ENCODE measurements at regions not wholly inside any gene's neighbourhood (a gene's known extent, or its start where the extent isn't known, plus 50 kb on each side); places are given as distances from the start of the nearest gene placed in this dataset.

DNA sequence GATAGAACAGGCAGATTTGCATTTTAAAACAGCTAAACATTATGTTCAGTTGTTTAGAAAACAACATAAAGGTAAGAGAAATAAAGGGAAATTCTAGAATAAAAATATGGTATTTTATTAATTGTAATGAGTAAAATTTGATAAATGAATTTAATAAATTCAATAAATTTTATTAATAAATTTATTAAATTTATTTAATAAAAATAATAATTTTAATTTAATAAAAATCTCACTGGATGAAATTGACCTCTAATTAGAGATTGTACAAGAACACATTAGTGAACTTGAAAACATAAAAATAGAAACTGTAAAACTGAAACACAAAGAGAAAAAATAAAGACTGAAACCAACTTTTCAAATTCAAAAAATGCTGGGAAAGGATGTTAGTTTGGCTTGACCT lies 605.7 kb upstream of the LRRC4C start:
- H3K9ac ChIP-seq (ENCODE audit: insufficient read depth, low read depth, low read length): no peak overlapping the region
- TF ChIP-seq ARNT2 (CRISPR knock-in tag; IDR thresholded peaks at IDR 0.05; ENCODE audit: low read depth): no peak
- TF ChIP-seq MAF1 (CRISPR knock-in tag; IDR thresholded peaks at IDR 0.05; ENCODE audit: borderline replicate concordance): no peak
- no peak for ATAC-seq
- H3K9me3 ChIP-seq (ENCODE audit: low read length): peaks cover 67% of the 10 kb centered on the region
- no peak overlapping the region for H2AFZ ChIP-seq (ENCODE audit: low read length)
- BruUV-seq (replicated peaks): no TSS peak
- intact Hi-C loops (cut with micrococcal nuclease; ENCODE audit: unreplicated experiment) (no loop called here), in situ Hi-C loops (cut with HindIII; ENCODE audit: extremely low pct_ligation_motif_present, low pct_unique_long_range_greater_than_20kb) (no loop called here)
- H3K79me2 ChIP-seq (ENCODE audit: insufficient read depth, low read length): no peaks in the 10 kb centered on the region
- H3K4me3 ChIP-seq (replicated peaks in 1 of 3; ENCODE audit: insufficient read depth in 1 of 3, low read depth in 2 of 3, low read length in 3 of 3): no peak overlapping the region
- H4K20me1 ChIP-seq (ENCODE audit: insufficient read depth, low read length): no peaks in the 10 kb centered on the region
- ChIA-PET POLR2A (no interaction called here), CTCF (ENCODE audit: low intra/inter-chr PET ratio, low total read pairs) (no interaction called here)
- no peaks in the 10 kb centered on the region for H3K4me1 ChIP-seq (ENCODE audit: insufficient read depth, low read length)
- FAIRE-seq: no peak
- no peak for DNase-seq (ENCODE audit: low spot score)
- H3K27me3 ChIP-seq (ENCODE audit: control insufficient read depth in 1 of 2, insufficient read depth in 2 of 2, low read length in 2 of 2): no peaks in the 10 kb centered on the region
- no peaks in the 10 kb centered on the region for H3K36me3 ChIP-seq (replicated peaks in 1 of 2; ENCODE audit: control insufficient read depth in 1 of 2, insufficient read depth in 2 of 2, low read length in 2 of 2)
- H3K4me2 ChIP-seq (ENCODE audit: low read depth, low read length): no peak overlapping the region
- H3K27ac ChIP-seq (ENCODE audit: extremely low read length, insufficient read depth, low read length): no peak overlapping the region

DNA sequence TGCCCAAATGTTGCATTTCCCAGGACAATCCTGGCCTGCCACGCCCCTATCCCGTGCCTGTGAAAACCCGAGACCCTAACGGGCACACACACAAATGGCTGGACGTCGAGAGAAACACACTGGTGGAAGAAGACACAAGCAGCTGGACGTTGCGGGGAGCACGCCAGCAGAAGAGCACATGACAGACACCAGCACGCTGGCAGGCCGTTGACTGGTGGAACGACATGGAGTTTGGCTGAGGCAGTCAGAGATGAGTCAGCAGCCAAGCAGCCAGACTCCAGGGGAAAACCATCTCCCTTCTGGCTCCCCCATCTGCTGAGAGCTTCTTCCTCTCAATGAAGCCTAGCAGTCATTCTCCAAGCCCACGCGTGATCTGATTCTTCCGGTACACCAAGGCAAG lies 606.7 kb upstream of the LRRC4C start:
- in situ Hi-C loops (cut with HindIII; ENCODE audit: extremely low pct_ligation_motif_present, low pct_unique_long_range_greater_than_20kb): no loop called here
- TF ChIP-seq ZNF263 (CRISPR knock-in tag; IDR thresholded peaks at IDR 0.05): no peak
- TF ChIP-seq, protein P1, sequence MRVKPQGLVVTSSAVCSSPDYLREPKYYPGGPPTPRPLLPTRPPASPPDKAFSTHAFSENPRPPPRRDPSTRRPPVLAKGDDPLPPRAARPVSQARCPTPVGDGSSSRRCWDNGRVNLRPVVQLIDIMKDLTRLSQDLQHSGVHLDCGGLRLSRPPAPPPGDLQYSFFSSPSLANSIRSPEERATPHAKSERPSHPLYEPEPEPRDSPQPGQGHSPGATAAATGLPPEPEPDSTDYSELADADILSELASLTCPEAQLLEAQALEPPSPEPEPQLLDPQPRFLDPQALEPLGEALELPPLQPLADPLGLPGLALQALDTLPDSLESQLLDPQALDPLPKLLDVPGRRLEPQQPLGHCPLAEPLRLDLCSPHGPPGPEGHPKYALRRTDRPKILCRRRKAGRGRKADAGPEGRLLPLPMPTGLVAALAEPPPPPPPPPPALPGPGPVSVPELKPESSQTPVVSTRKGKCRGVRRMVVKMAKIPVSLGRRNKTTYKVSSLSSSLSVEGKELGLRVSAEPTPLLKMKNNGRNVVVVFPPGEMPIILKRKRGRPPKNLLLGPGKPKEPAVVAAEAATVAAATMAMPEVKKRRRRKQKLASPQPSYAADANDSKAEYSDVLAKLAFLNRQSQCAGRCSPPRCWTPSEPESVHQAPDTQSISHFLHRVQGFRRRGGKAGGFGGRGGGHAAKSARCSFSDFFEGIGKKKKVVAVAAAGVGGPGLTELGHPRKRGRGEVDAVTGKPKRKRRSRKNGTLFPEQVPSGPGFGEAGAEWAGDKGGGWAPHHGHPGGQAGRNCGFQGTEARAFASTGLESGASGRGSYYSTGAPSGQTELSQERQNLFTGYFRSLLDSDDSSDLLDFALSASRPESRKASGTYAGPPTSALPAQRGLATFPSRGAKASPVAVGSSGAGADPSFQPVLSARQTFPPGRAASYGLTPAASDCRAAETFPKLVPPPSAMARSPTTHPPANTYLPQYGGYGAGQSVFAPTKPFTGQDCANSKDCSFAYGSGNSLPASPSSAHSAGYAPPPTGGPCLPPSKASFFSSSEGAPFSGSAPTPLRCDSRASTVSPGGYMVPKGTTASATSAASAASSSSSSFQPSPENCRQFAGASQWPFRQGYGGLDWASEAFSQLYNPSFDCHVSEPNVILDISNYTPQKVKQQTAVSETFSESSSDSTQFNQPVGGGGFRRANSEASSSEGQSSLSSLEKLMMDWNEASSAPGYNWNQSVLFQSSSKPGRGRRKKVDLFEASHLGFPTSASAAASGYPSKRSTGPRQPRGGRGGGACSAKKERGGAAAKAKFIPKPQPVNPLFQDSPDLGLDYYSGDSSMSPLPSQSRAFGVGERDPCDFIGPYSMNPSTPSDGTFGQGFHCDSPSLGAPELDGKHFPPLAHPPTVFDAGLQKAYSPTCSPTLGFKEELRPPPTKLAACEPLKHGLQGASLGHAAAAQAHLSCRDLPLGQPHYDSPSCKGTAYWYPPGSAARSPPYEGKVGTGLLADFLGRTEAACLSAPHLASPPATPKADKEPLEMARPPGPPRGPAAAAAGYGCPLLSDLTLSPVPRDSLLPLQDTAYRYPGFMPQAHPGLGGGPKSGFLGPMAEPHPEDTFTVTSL (CRISPR knock-in tag; IDR thresholded peaks at IDR 0.05; ENCODE audit: borderline replicate concordance): no peak
- no peak for TF ChIP-seq PLRG1 (conservative IDR thresholded peaks at IDR 0.05)
- TF ChIP-seq ARNT2 (CRISPR knock-in tag; IDR thresholded peaks at IDR 0.05; ENCODE audit: low read depth): no peak
- no peak for TF ChIP-seq ZFP36L2 (CRISPR knock-in tag; IDR thresholded peaks at IDR 0.05)
- TF ChIP-seq, protein P2, sequence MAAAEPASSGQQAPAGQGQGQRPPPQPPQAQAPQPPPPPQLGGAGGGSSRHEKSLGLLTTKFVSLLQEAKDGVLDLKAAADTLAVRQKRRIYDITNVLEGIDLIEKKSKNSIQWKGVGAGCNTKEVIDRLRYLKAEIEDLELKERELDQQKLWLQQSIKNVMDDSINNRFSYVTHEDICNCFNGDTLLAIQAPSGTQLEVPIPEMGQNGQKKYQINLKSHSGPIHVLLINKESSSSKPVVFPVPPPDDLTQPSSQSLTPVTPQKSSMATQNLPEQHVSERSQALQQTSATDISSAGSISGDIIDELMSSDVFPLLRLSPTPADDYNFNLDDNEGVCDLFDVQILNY (CRISPR knock-in tag; conservative IDR thresholded peaks at IDR 0.05): no peak
- no peak for TF ChIP-seq ZNF614 (CRISPR knock-in tag; IDR thresholded peaks at IDR 0.05; ENCODE audit: borderline replicate concordance)
- TF ChIP-seq, protein P3, sequence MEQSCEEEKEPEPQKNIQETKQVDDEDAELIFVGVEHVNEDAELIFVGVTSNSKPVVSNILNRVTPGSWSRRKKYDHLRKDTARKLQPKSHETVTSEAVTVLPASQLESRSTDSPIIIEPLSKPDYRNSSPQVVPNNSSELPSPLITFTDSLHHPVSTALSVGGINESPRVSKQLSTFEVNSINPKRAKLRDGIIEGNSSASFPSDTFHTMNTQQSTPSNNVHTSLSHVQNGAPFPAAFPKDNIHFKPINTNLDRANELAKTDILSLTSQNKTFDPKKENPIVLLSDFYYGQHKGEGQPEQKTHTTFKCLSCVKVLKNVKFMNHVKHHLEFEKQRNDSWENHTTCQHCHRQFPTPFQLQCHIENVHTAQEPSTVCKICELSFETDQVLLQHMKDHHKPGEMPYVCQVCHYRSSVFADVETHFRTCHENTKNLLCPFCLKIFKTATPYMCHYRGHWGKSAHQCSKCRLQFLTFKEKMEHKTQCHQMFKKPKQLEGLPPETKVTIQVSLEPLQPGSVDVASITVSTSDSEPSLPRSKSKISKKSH (CRISPR knock-in tag; IDR thresholded peaks at IDR 0.05; ENCODE audit: borderline replicate concordance): no peak
- no peak for TF ChIP-seq ZNF567 (CRISPR knock-in tag; IDR thresholded peaks at IDR 0.05; ENCODE audit: borderline replicate concordance)
- TF ChIP-seq ZNF335 (CRISPR knock-in tag; IDR thresholded peaks at IDR 0.05): no peak

More for the DNA sequence above, 606.7 kb upstream of the LRRC4C start:
- no peaks in the 10 kb centered on the region for H3K79me2 ChIP-seq (ENCODE audit: insufficient read depth, low read length)
- H2AFZ ChIP-seq (ENCODE audit: low read length): no peak overlapping the region
- BruUV-seq (replicated peaks): no TSS peak
- H3K9me3 ChIP-seq (ENCODE audit: low read length): peaks cover 67% of the 10 kb centered on the region
- ChIA-PET POLR2A (no interaction called here), CTCF (ENCODE audit: low intra/inter-chr PET ratio, low total read pairs) (no interaction called here)
- no peaks in the 10 kb centered on the region for H3K4me1 ChIP-seq (ENCODE audit: insufficient read depth, low read length)
- 51% methylated on average over 12 of the region's 15 CpGs for WGBS (ENCODE audit: low lambda C conversion rate)
- DNase-seq (ENCODE audit: low spot score) (no peak), FAIRE-seq (no peak), ATAC-seq (no peak)
- no peaks in the 10 kb centered on the region for H4K20me1 ChIP-seq (ENCODE audit: insufficient read depth, low read length)
- H3K36me3 ChIP-seq (replicated peaks in 1 of 2; ENCODE audit: control insufficient read depth in 1 of 2, insufficient read depth in 2 of 2, low read length in 2 of 2): no peaks in the 10 kb centered on the region
- no peaks in the 10 kb centered on the region for H3K27me3 ChIP-seq (ENCODE audit: control insufficient read depth in 1 of 2, insufficient read depth in 2 of 2, low read length in 2 of 2)
- H3K4me3 ChIP-seq (replicated peaks in 1 of 3; ENCODE audit: insufficient read depth in 1 of 3, low read depth in 2 of 3, low read length in 3 of 3): no peak overlapping the region
- H3K4me2 ChIP-seq (ENCODE audit: low read depth, low read length): no peak overlapping the region
- intact Hi-C loops (cut with micrococcal nuclease; ENCODE audit: unreplicated experiment): no loop called here
- no peak overlapping the region for H3K27ac ChIP-seq (ENCODE audit: extremely low read length, insufficient read depth, low read length)
- no peak overlapping the region for H3K9ac ChIP-seq (ENCODE audit: insufficient read depth, low read depth, low read length)
